Uterus (tissue), 2 donors: ENCODE measurements at regions not wholly inside any gene's neighbourhood (a gene's known extent, or its start where the extent isn't known, plus 50 kb on each side); places are given as distances from the start of the nearest gene placed in this dataset.

ENCODE experiments used
- CTCF ChIP-seq, 4 experiments: fragments of 200-600 bp in 2 of 4; fragments of 450-650 bp in 2 of 4; sonication (generic) in 2 of 4; IDR thresholded peaks; one replicate each; pipeline ENCODE4 v1.5.1; 2016 to 2019; ENCODE audit warnings: antibody characterized with exemption in 4 of 4, mild to moderate bottlenecking in 2 of 4, moderate library complexity in 1 of 4
- POLR2A ChIP-seq, 2 donors: fragments of 450-650 bp; IDR thresholded peaks; one replicate each; pipeline ENCODE4 v1.6.1; 2016; ENCODE audit warnings: antibody characterized with exemption in 2 of 2, mild to moderate bottlenecking in 1 of 2, moderate library complexity in 1 of 2

GRCh38 chr4:180810581-180810980 lies 1432.6 kb upstream of the TENM3 start:
- TF ChIP-seq CTCF (IDR thresholded peaks at IDR 0.05) (no peak), POLR2A (IDR thresholded peaks at IDR 0.05) (no peak)
